ENCODE measurements at regions not wholly inside any gene's neighbourhood (a gene's known extent, or its start where the extent isn't known, plus 50 kb on each side); places are given as distances from the start of the nearest gene placed in this dataset.

- TF ChIP-seq CTCF (IDR thresholded peaks at IDR 0.05) (no peak), EZH2phosphoT487 (IDR thresholded peaks at IDR 0.05) (no peak)
Observed at GRCh38 chr2:129480790-129481189, 498.7 kb upstream of the RAB6C start.

Measured in neural progenitor cell (in vitro differentiated cells).